Femur (tissue), 1 donor: ENCODE measurements at regions not wholly inside any gene's neighbourhood (a gene's known extent, or its start where the extent isn't known, plus 50 kb on each side); places are given as distances from the start of the nearest gene placed in this dataset.

Experiments used
- DNase-seq: peaks from one replicate; pipeline ENCODE4 v3.0.0-alpha.2; 2017

DNA sequence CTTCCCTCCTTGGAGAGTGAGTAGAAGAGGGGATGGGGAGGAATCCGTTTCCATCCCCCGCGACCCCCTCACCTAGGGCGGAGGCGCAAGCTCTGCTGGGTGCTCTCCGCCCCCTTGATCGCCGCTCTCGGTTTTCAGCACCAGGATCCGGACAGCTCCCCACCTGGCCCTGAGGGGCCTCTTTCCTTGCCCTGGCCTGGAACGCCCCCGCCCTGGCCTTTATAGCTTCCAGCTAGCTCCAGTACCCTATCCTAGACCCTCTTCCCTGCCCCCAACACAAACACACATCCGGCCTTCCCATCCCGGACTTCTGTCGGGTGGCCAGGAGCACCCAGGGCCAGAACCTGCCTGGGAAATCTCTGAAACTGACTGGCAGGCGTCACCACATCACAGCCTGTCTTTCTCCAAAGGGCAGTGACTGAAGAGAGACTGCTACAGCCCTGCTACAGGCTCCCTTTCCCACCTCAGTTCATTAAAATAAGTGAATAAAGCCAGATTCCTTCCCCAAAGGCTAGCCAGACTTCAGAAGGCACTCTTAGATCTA, 72.3 kb upstream of the LEP start:
- peak; percentile 60 for DNase-seq

DNA sequence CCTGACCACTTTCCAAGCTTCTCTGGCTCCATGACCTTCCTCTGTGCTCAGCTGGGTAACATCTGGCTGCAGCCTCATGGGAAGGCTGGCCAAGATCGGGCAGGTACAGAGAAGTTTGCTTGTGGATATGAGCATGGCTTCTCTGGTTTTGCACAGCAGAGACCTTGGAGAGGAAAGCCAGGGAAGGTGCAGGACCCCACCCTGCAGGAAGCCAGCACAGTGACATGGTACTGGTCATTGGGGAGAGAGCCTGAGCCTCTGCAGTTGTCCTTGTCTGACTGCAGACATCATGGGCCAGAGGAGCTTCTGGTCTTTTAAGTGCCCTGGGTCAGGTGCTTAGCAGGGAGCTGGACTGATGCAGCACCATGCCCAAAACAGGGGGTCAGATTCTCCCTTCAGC, 70.6 kb upstream of the LEP start:
- no peak for DNase-seq

DNA sequence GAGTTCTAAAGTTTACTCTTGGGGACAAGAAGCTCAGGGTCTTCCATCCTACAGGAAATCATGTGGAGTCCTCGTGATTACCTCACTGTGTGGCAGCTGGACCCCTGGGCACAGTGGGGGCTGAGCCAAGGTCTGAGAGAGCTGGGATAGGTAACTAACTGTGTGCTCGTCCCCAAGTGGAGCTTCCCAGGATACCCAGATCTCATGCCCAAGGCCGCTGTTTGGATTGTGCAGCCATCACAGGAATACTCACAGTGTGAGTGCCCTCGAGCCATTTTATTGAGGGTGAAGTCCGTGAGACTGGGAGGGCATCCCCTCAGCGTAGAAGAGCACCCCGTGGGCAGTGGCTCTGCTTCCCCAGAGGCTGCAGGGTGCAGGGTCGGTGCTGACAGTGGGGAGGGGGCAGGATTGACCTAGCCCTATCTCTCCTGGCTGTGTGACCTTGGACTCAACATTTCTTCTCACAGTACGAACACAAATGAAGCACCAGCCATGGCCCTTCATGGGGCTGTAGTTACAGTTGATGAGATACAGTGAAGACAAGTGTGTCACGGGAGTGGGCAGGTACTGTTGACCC, 69.6 kb upstream of the LEP start:
- no peak for DNase-seq

DNA sequence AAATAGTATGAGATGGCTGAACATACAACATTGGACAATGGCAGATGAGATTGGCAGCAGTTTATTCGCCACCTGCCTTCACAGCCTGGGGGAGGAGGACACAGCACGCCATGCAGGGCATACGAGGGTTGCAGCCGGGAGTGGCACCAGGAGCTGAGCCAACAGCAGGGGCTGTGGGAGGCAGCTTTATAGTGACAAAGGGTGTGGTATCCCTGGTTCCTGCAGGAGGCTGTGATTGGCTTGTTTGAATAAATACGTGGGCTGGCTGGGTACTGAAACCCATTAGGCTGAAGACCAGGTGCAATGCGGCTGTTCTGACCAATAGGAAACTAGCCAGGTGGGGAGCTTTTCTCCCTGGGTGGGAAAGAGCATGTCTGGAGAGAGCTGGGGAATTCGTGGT, 68.9 kb upstream of the LEP start:
- DNase-seq, result no peak

DNA sequence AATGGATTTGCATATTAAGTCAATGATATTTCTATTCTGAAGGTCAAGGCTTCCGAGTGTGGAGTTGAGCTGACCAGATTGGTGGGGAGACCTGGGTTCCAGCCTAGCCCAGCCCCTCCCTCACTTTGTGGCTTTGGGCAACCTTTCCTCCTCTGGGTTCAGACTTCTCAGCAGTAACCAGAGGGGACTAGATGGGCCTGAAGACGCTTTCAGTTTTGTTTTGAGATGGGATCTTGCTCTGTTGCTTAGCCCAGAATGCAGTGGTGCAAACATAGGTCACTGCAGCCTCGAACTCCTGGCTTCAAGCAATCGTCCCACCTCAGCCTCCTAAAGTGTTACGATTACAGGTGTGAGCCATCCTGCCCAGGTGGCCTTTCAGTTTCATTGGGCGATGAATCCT, 68.1 kb upstream of the LEP start:
- no peak for DNase-seq

DNA sequence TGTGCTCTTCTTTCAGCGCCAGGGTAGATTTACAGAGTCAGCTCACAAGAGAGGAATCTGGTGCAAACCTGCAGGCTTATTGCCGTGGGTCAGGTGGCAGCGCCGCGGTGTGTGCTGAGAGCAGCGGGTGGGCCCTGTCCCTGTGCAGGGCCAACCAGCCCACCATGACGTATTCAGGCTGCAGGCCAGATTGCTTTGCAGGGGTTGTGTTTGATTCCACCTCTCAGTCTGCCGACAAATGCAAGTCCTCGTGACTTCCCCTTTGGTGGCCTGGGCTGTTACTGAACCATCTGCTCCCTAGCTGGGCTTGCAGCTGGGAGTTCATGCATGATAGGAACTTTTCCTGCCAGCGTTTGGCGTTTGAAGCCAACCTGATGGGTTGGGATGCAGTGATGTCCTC, 66.7 kb upstream of the LEP start:
- DNase-seq, result no peak

DNA sequence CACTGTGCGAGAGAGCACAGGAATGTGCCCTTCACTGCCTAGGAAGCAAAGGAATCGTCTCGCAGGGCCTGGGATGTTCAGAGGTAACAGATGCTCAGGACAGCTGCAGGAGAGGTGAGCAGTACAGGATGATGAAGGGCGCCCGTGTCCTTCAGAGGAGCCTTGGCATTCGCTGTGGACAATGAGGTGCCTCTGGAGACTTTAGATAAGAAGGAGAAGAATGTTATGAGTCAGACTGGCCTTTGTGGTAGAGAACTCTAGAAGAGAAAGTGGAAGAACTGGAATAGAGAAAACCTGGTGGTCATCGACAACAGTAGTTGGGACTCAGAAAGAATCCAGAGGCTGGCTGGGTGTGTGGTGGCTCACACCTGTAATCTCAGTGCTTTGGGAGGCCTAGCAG, 64.4 kb upstream of the LEP start:
- no peak for DNase-seq

DNA sequence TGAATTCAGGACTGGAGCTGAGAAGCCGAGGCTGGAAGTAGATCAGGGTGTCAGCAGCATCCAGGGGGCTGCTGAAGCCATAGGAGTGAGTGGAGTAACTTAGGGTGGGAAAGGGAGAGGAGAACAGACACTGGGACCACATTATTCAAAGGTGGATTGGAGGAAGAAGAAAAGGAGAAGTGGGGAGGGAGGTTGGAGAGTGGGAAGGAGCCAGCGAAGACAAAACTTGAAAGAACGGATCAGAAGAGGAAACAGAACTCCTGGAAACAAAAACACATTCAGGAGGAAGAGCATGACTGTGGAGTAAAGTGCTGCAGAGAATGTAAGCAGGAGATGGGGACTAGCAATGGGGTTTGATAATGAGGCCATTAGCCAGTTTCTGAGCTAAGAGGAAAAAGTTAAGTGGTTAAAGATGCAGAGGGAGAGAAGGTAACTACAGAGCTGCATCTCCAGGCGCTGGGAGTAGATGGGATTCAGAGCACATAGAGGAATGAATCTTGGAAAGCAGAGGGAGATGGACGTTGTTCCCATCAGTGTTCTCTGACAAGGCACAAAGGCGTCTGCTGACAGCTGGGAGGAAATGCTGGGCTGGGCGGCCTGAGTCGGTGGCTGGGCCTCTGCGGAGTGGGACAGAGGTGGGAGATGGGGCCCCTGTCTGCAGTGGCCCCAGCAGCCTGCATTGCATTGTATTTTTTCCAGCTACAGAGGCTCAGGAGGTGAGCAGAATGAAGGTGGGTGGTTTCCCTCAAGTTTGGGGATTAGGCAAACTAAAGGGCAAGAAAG, 63.1 kb upstream of the LEP start:
- DNase-seq, result no peak

DNA sequence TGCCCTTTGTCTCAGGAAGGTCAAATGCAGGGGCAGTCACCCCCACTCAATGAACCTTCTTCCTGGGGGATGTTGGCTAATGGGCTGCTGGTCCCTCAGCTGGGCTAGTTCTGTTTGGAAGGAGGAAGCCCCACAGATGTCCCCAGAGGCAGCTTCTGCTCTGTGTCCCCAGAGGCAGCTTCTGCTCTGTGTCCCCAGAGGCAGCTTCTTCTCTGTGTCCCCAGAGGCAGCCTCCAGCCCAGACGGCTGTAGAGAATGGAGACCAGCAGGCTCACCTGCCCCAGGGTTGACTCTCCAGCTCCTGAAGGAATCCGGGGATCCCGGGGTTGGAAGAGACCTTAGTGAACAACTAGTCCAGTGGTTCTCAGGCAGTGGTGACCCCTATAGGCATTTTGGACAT, 62.5 kb upstream of the LEP start:
- no peak for DNase-seq

DNA sequence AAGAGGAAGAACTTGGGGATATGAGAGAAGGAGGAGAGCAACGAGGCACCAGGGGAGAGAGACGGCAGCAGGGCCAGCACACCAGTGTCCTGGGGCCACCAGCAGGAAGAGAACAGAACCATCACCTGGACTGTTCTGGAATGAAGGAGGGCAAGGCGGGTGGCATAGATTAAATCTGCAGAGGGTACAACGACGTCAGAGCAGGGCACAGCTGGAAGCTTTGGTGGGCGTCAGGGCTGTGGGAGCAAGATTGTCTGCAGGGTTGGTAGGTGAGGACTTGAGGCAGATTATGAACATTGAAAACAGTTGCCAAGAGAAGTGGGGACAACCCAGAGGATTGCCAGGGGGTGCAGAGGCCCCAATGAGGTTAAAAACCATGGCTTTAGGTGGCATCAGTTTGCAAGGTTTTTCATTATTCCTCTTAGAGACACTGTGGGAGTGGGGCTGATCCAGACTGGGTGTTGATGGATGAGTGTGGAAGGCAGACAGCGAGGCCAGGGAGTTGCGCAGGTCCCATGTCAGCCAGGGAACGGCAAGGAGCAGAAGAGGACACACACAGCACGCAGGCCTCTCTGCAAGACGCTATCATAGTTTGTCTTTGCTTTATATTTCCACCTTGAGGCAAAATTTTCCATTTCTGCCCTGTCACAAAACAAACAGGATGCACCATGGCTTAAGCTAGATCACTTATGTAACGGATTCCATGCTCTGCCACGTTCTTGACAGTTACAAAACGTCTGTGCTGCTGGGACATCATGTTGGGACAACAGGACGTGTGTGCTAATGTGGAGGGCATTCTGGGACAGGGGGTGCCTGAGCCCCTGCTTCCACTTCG, 52.5 kb upstream of the LEP start:
- no peak for DNase-seq

DNA sequence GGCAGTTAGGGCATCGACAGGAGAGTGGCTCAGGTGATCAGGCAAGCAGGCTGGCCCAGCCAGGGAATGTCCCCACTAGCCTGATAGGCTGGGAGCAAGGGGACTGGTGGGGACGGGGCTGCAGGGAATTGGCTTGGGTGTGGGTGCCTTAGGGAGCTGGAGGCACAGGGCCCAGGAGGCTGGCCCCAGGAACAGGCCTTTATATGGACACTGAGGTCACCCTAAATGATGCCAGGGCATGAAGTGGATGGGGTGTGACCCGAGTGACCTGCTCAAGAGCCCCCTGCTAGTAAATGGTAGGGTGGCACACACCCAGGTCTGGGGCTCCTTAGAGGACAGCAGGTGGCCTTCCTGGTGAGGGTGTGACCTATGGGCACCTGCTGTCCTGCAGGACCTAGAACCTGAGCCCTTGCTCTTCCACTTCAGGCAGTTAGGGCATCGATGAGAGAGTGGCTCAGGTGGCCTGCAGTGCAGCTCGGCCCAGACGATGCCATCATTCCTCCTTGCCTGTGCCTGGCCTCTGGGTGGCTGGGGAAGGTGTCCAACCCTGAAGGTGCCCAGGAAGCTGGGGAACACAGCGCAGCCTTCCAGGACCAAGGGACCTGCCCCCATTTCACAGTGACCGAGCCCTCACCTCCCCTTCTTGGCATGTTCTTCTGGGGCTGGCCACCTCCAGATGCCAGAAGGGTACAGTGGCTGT, 51.7 kb upstream of the LEP start:
- DNase-seq, result no peak

DNA sequence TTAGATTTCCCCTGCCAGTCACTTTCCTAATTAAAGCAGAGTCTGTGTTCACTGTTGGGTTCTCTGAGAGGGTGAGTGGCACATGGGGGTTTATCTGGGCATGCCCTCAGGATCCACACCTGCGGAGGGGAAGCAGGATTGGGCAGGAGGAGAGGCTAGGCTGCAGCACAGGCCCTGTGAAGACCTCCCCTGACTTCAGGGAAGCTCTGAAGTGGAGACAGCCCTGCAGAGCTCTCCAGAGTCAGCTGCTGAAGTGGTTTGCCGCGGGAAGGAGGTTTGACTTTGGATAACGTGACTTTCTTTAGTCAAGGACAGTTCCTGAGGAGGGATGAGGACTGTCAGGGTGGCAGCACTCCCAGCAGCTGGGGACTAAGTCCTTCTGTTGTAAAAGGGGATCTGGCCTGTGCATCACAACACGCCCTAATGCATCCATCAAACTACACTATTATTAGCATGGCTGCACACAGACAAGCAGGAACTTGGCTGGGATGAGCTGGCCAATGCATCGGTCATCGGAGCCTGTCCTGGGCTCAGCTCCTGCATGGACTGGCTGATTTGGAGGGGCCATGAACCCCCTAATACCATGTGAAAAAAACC, 50.9 kb upstream of the LEP start:
- no peak for DNase-seq

DNA sequence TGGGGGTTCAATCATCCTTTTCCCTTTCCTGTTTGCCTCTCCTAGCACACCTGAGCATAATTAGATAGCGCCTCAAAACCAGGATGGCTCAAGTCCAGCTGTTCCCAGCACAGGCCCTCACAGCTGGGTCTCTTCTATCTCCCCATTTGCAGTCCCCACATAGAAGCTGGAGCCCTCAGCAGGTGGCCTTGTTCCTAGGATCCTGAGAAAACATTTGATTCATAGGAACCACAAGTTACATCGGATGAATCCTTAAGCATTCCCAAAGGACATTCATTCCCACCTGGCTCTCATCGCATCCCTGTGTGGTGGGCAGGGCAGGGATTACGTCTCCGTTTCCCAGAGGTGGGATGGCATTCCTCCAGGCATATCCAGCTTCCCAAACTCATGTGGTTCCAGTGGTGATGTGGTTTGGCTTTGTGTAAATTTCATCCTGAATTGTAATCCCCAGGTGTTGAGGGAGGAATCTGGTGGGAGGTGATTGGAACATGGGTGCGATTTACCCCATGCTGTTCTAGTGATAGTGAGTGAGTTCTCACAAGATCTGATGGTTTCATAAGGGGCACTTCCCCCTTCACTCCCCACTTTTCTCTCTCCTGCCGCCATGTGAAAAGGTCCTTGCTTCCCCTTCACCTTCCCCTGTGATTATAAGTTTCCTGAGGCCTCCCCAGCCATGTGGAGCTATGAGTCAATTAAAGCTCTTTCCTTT, 49.8 kb upstream of the LEP start:
- peak; percentile 5 for DNase-seq
